BJ (cell line): ENCODE measurements at regions not wholly inside any gene's neighbourhood (a gene's known extent, or its start where the extent isn't known, plus 50 kb on each side); places are given as distances from the start of the nearest gene placed in this dataset.

ENCODE experiments used
- CTCF ChIA-PET: fragments of 350-600 bp; formaldehyde crosslinking; extraction: SDS; loops from one replicate; lab custom pipeline; 2021; ENCODE audit warnings: antibody characterized with exemption, inconsistent platforms; lab: Yijun Ruan, JAX
- POLR2A ChIA-PET: fragments of 300-600 bp; sonication (Branson Sonifier 250); formaldehyde crosslinking; extraction: SDS; loops from one replicate; lab custom pipeline; 2021; ENCODE audit warnings: antibody characterized with exemption; lab: Charles Lee
- DNase-seq: peaks from one replicate; pipeline ENCODE4 v3.0.0-alpha.2; 2011; ENCODE audit warnings: low read depth
- H3K27me3 ChIP-seq: 2 replicates; pipeline ENCODE4 v1.6.0; 2011; ENCODE audit warnings: low read length; ENCODE audit not compliant: control insufficient read depth, insufficient read depth
- H3K36me3 ChIP-seq: 2 replicates; pipeline ENCODE4 v1.5.1; 2011; ENCODE audit warnings: low read length; ENCODE audit not compliant: control insufficient read depth, insufficient read depth
- H3K4me3 ChIP-seq: 2 replicates; pipeline ENCODE4 v1.5.1; 2011; ENCODE audit warnings: low read depth, mild to moderate bottlenecking, control low read depth, low read length
- CTCF ChIP-seq: IDR thresholded peaks from 2 replicates; pipeline ENCODE4 v1.5.1; 2011; ENCODE audit warnings: low read depth, mild to moderate bottlenecking, control low read depth, inconsistent platforms, low read length, moderate library complexity; ENCODE audit not compliant: insufficient read depth

DNA sequence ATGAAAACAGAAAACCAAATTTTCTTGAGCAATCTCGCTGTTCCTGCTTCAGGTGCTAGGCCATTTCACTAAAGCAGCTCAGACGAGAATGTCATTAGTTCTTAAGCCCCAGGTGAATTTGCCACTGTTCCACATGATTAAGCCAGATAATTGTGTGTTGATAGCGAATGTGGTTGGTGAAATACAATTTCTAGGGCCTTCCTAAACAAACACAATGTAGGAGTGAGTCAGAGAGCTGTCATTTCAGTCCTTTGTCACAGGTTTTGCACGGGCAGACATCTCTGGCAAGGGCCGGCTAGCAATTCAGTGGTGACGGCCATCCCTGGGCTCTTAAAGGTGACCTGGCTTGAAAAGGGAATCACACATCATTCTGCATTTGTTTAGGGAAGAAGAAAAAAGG is 170.7 kb downstream of the TMEM182 start:
- CTCF ChIA-PET: no interaction called here
- no peak overlapping the region for H3K4me3 ChIP-seq

DNA sequence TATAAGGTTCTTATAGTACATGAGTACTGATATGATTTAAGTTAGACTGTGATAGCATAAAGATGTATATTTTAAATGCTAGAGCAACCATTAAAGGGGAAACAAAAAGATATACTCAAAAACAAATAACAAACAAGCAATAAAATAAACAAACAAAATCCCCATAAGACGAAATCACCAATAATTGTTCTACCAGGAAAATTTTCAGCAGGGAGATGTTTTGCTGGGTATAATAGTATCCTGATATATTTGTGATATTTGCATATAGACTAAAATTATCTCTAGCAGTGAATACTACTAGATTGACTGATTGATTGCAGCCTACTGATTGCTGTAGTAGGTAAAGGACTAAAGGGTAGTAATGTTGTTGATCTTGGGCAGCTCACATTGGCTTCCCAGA is 177.4 kb downstream of the TMEM182 start:
- CTCF ChIA-PET: no interaction called here
- no peak for DNase-seq
- H3K36me3 ChIP-seq: no peaks in the 10 kb centered on the region
- no peaks in the 10 kb centered on the region for H3K27me3 ChIP-seq
- no peak for TF ChIP-seq CTCF
- POLR2A ChIA-PET: no interaction called here
- no peak overlapping the region for H3K4me3 ChIP-seq

More for the DNA sequence above, 170.7 kb downstream of the TMEM182 start:
- POLR2A ChIA-PET: no interaction called here
- Histone ChIP-seq H3K27me3 (no peaks in the 10 kb centered on the region), H3K36me3 (no peaks in the 10 kb centered on the region)
- no peak for TF ChIP-seq CTCF
- DNase-seq: no peak

DNA sequence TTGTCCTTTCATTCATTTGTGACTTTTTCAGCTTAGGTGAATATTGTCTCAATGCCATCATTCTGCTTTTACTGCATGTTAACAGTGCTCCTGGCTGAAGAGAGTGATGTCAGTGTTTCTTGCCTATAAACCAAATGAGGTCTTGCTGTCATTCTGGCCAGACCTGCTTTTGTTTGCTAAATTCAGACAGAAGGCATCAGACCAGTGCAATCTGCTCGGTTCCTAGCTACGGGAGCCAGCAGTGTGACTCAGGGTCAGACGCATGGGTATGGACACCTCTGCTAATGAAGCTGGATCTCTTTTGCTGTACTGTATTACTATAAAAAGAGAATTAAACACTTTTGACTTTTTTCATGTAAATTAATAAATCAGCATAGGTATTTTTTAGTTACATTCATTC is 178.9 kb downstream of the TMEM182 start:
- ChIA-PET CTCF (no interaction called here), POLR2A (no interaction called here)
- no peak for TF ChIP-seq CTCF
- no peaks in the 10 kb centered on the region for H3K27me3 ChIP-seq
- no peaks in the 10 kb centered on the region for H3K36me3 ChIP-seq
- no peak overlapping the region for H3K4me3 ChIP-seq
- no peak for DNase-seq

- ChIA-PET CTCF (no interaction called here), POLR2A (no interaction called here)
- TF ChIP-seq CTCF: no peak
- Histone ChIP-seq H3K27me3 (no peaks in the 10 kb centered on the region), H3K36me3 (no peaks in the 10 kb centered on the region), H3K4me3 (no peak overlapping the region)
- DNase-seq: no peak
These were observed 180.3 kb downstream of the TMEM182 start for GRCh38 chr2:102942107-102942506.

DNA sequence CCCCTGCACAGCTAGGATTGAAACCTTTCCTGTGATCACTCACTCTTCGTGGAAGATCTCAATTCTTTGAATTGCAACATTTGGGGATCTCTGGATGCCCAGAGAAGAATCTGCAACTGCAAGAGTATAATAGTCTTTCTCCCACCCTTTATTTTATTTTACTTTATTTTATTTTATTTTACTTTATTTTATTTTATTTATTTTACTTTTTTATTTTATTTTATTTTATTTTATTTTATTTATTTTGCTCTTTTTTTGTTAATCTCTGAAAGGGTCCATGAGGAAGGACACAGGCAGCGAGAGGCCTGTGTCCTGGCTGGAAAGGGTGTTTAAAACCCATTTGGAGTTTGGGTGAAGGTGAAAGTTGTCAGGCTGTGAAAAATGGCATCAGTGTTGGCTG is 181.4 kb downstream of the TMEM182 start:
- no peak for TF ChIP-seq CTCF
- ChIA-PET CTCF (interaction anchor here (0.5 kb wide), 1 partner anchor 1908 kb away, joined by 3 read pairs; no protein-coding TSS in a partner anchor), POLR2A (no interaction called here)
- Histone ChIP-seq H3K27me3 (no peaks in the 10 kb centered on the region), H3K36me3 (no peaks in the 10 kb centered on the region), H3K4me3 (no peak overlapping the region)
- no peak for DNase-seq
